HG02973 (cell line): ENCODE measurements at regions not wholly inside any gene's neighbourhood (a gene's known extent, or its start where the extent isn't known, plus 50 kb on each side); places are given as distances from the start of the nearest gene placed in this dataset.

ENCODE experiments used
- ATAC-seq: cut with Tn5 transposase; IDR thresholded peaks from one replicate; pipeline ENCODE4 v1.9.1; 2021; ENCODE audit warnings: moderate library complexity; ENCODE audit not compliant: unreplicated experiment

DNA sequence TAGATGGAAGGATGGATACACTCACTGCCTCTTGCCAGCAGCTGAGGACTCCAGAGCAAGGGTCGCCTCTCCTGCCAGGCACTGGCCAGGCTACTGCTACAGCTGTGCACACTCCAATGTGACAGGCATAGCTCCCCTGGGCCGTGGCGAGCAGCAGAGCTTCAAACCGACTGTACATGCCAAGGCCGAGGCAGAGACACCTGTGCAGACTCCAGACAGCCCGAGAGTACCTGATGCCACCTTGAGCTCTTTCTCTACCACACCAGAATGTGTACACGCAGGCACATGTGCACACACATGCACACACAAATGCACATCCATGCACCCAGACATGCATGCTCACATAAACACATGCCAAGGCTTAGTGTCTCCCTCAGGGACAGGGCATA, 508.3 kb upstream of the MYT1L start:
- no peak for ATAC-seq

- no peak for ATAC-seq
Measured at GRCh38 chr2:2838548-2838845, 507.4 kb upstream of the MYT1L start.

- no peak for ATAC-seq
Measured at GRCh38 chr2:2837746-2838547, 506.9 kb upstream of the MYT1L start.

DNA sequence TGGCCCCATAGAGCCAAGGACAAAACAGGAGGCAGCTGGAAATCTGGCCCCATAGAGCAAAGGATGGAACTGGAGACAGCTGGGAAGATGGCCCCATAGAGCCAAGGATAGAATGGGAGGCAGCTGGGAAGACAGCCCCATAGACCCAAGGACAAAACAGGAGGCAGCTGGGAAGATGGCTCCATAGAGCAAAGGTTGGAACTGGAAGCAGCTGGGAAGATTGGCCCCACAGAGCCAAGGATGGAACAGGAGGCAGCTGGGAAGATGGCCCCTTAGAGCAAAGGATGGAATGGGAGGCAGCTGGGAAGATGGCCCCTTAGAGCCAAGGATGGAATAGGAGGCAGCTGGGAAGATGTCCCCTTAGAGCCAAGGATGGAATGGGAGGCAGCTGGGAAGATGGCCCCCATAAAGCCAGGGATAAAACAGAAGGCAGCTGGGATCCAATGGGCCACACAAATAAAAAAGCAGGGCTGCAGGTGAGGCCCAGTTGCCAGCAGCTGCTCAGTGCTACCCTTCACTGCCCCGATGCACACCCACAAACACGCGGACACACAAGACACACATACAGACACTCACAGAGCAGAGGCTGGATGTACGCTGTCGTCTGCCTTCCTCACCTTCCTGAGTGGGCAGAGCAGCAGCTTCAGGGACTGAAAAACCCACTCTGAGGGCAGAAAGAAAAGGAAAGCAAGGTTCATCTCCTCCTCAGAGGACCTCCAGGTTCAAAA, 505.4 kb upstream of the MYT1L start:
- no peak for ATAC-seq

- ATAC-seq: no peak
Measured at GRCh38 chr2:2834516-2835254, 503.6 kb upstream of the MYT1L start.

DNA sequence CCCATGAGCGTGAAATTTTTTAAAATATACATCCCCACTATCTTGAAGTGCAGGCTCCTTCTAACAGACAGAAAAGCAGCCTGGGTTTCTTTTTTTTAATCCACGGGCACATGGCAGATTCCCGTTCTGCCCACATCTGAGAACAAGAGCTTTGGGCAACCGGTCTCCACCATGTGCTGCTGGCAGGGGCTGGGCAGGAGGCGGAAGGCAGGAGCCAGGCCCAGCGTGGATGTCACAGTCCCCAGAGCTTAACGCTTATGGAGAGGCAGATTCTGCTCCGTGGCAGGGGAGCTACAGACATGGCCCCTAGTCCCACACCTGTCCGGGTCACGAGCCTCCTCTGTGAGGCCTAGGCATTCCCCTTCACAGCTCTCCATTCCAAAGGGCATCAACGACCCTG, 503.0 kb upstream of the MYT1L start:
- ATAC-seq: no peak

GRCh38 chr2:2832657-2833056, 501.6 kb upstream of the MYT1L start:
- ATAC-seq: no peak

GRCh38 chr2:2831633-2832032, 500.6 kb upstream of the MYT1L start:
- ATAC-seq: no peak

DNA sequence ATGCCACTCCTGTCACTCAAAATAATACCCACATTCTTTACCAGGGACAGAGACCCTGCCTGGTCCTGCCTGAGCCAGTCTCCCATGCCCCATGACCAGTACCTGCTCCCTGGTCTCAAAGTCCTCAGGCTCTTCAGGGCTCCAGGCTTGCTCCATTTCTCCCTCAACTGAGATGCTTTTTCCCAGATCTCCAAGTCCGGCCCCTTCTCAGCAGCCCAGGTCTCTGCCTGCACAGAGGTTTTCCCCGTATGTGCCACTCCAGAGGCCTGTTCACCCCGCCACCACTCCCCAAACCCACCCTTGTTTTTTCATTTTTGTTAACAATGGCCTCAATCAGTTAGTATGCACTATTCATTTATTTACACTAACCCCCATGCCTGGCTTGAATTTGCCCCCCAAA, 499.5 kb upstream of the MYT1L start:
- no peak for ATAC-seq

DNA sequence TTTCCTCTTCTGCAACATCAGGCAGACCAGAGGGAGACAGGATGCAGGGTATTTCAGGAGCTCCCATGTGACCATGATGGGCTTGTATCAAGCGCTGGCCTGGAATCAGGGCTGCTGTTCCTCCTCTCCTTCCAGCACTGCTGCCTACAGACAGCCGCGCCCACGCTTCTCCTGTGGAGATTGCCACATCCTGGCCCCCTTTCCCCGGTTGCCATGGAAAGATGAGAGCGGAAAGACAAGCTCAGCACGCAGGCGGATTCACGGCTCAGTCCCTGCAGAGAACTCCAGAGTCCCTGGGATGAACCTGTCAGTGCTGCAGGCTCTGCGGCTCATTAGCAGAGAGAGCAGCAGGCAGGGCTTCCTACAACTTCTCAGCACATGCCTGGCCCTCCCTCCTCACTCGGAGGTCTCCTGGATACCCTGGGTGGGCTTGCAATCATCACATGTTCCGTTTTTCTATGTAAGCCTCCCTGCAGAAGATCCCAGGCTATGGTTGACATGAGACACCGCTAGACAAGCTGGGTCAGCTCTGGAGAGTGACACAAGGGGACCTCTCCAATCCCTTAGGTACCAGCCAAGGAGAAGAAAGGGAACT, 497.8 kb upstream of the MYT1L start:
- ATAC-seq: no peak

- no peak for ATAC-seq
Measured at GRCh38 chr2:2827761-2828221, 496.7 kb upstream of the MYT1L start.

- ATAC-seq: no peak
Measured at GRCh38 chr2:2827046-2827636, 496.1 kb upstream of the MYT1L start.

DNA sequence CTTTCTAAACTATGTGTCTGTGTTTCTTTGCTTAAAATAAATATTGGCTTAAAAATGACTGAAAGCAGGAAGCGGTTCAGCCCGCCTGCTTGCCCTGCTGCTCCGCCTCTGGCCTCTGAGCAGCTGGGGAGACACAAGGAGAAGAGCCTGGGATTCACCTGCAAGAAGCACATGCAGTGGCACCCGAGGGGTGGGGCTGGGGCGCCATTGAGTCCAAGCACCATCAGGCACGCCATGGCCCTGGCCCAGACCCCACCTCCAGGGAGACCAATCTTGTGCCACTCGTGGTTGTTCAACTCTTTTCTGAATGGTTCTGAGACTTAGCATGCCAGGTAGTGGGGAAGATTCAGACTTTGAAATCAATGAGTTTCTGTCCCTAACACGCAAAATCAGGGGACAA, 495.5 kb upstream of the MYT1L start:
- no peak for ATAC-seq

- no peak for ATAC-seq
Measured at GRCh38 chr2:2826209-2826551, 495.1 kb upstream of the MYT1L start.

DNA sequence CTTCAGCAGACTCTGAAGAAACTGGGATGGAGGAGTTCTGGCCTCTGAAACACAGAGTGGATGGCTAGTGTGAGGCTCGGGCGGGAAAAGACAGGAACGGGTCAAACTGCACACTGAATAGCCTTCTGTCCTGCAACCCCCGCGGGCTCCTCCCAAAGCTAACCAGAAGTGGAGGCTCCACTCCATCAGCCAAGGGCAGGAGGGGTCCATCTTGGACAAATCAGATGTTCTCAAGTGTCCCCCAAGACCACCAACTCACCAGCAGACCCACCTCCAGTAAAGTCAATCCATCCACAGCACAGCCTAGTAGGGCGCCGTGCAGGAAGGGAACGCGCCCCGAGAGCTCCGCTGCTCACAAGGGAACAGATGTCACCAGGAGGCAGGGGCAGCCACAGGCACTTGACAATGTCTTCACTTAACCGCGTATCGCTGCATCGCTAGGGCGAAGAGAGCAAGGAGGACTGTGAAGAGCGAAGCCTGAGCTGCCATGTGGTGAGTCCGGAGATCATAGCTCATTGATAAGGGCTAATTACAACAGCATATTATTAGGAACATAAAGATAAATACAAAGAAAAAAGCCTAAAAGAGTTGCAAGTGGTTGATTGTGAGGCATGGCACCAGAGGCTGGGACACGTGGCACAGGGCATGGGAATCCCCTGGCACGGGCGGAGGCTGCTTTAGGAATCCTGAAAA, 494.6 kb upstream of the MYT1L start:
- no peak for ATAC-seq

DNA sequence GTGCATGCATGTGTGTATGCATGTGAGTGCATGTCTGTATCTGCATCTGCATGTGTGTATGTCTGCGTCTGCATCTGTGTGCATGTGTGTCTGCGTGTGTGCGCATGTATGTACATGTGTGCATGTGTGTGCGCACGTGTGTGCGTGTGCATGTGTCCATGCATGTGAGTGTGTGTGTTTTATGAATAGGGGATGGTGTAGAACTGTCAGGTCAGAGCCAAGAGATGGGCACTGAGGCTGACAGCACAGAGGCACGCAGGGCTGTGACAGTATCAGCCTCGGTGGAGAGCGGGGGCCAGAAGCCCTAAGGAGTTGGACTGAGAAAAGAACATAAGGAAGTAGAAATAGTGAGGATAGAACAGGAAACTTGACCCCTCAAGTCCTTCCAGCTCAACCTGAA, 494.0 kb upstream of the MYT1L start:
- no peak for ATAC-seq

DNA sequence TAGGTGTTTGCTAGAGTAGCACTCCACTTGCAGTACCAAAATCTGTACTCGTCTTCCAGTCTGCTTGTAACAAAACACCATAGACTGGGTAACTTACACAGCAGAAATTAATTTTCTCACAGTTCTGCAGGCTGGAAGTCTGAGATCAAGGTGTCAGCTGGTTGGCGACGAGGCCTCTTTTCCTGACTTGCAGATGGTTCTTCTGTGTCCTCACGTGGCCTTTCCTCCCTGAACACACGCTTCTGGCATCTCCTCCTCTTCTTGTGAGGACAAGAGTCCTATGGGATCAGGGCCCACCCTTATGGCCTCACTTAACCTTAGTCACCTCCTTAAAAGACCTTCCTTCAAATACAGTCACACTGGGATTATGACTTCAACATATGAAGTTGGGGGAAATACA, 493.5 kb upstream of the MYT1L start:
- no peak for ATAC-seq

DNA sequence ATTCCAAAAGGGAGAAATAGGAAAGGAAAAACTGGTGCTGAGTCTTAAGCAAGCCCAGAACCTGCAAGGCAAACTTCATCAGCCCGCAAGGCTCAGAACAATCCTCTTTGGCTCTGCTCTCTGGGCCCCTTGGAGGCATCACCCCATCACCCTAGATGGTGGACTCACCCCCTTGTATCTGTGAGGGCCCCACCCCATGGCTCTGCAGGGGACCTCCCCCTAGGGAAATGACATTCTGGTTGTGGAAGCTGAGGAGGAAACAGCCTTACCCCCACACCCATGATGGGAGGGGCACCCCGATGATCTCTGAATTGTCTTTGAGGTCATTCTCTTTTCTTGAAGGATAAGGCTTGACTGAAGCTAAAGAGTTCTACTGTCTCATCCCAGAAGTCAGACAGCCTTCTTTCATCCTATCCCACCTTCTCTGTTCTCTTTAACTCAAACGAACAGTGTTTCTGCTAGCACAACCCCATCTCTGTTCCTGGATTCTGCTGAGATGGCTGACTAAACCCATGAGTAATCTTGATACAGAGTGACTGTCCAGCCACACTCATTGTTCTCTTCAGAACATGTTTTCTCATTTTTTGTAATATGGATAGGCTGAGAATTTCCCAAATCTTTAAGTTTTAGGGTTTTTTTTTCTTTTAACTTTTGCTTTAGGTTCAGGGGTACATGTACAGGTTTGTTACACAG, 492.1 kb upstream of the MYT1L start:
- no peak for ATAC-seq

GRCh38 chr2:2822143-2822542, 491.1 kb upstream of the MYT1L start:
- no peak for ATAC-seq

GRCh38 chr2:2812648-2813047, 481.6 kb upstream of the MYT1L start:
- no peak for ATAC-seq
